ENCODE measurements at regions not wholly inside any gene's neighbourhood (a gene's known extent, or its start where the extent isn't known, plus 50 kb on each side); places are given as distances from the start of the nearest gene placed in this dataset.

DNA sequence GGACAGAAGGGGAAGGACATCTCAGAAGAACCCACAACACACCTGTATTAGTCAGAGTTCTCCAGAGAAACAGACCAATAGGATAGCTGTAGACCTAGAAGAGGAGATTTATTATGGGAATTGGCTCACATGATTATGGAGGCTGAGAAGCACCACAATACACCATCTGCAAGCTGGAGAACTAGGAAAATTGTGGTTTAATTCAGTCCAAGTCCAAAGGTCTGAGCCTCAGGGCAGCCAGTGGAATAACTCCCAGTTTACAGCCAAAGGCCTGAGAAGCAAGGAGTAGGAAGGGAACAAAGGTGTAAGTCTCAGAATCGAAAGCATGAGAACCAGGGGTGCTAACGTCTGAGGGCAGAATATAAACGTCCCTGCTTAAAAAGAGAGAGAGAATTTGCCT, 99.6 kb upstream of the AUTS2 start:
- H3K27me3 ChIP-seq (ENCODE audit: insufficient read depth, low read length, poor library complexity), result no peaks in the 10 kb centered on the region
- H3K4me2 ChIP-seq (ENCODE audit: insufficient read depth, low read length), result no peak overlapping the region
- H3K9me3 ChIP-seq (ENCODE audit: insufficient read depth, low read length, severe bottlenecking), result no peaks in the 10 kb centered on the region
- DNase-seq, result no peak
- no peaks in the 10 kb centered on the region for H3K79me2 ChIP-seq (ENCODE audit: insufficient read depth, low read length)
- H2AFZ ChIP-seq (ENCODE audit: low read depth, low read length), result no peak overlapping the region
- no peak overlapping the region for H3K4me3 ChIP-seq (ENCODE audit: low read depth in 1 of 2, low read length in 2 of 2)
- TF ChIP-seq, protein P1, sequence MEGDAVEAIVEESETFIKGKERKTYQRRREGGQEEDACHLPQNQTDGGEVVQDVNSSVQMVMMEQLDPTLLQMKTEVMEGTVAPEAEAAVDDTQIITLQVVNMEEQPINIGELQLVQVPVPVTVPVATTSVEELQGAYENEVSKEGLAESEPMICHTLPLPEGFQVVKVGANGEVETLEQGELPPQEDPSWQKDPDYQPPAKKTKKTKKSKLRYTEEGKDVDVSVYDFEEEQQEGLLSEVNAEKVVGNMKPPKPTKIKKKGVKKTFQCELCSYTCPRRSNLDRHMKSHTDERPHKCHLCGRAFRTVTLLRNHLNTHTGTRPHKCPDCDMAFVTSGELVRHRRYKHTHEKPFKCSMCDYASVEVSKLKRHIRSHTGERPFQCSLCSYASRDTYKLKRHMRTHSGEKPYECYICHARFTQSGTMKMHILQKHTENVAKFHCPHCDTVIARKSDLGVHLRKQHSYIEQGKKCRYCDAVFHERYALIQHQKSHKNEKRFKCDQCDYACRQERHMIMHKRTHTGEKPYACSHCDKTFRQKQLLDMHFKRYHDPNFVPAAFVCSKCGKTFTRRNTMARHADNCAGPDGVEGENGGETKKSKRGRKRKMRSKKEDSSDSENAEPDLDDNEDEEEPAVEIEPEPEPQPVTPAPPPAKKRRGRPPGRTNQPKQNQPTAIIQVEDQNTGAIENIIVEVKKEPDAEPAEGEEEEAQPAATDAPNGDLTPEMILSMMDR (IDR thresholded peaks at IDR 0.05; ENCODE audit: borderline replicate concordance, extremely low read depth, low read length, poor library complexity, severe bottlenecking), result no peak
- TF ChIP-seq EZH2 (IDR thresholded peaks at IDR 0.05; ENCODE audit: borderline replicate concordance, low read depth, low read length, severe bottlenecking), result no peak
- no peak overlapping the region for H3K27ac ChIP-seq (ENCODE audit: low read length)
- H3K4me1 ChIP-seq (ENCODE audit: insufficient read depth, low read length), result peaks cover 5% of the 10 kb centered on the region; the same call in 1 of the 2 replicates
- ATAC-seq (ENCODE audit: insufficient read depth, low read depth), result no peak
- no peak overlapping the region for H3K9ac ChIP-seq (ENCODE audit: low read depth, low read length)
- H4K20me1 ChIP-seq (ENCODE audit: insufficient read depth, low read length), result no peaks in the 10 kb centered on the region
- H3K36me3 ChIP-seq (ENCODE audit: insufficient read depth, low read length), result no peaks in the 10 kb centered on the region

DNA sequence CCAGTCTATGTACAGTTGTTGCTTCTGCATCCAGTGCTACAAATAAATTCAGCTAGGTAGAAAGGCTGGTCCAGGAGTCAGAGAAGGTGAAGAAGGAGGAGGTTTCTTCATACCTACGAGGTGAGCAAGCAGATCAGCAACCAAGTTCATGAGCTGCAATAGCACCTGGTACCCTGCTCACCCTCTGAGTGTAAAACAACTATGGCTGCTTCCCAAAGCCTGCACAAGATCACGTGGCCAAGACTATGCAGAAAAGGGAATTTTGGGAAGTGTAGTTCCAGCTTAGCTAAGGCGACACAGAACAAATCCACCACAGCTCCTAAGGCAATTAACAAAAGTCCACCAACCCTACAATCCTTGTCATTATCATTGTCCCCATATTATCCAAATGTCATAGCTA, 95.9 kb upstream of the AUTS2 start:
- no peak for TF ChIP-seq EZH2 (IDR thresholded peaks at IDR 0.05; ENCODE audit: borderline replicate concordance, low read depth, low read length, severe bottlenecking)
- TF ChIP-seq, protein P1 (IDR thresholded peaks at IDR 0.05; ENCODE audit: borderline replicate concordance, extremely low read depth, low read length, poor library complexity, severe bottlenecking), result no peak
- Histone ChIP-seq H3K4me1 (ENCODE audit: insufficient read depth, low read length) (no peaks in the 10 kb centered on the region), H2AFZ (ENCODE audit: low read depth, low read length) (no peak overlapping the region), H3K27me3 (ENCODE audit: insufficient read depth, low read length, poor library complexity) (no peaks in the 10 kb centered on the region), H3K27ac (ENCODE audit: low read length) (no peak overlapping the region), H3K79me2 (ENCODE audit: insufficient read depth, low read length) (no peaks in the 10 kb centered on the region), H4K20me1 (ENCODE audit: insufficient read depth, low read length) (no peaks in the 10 kb centered on the region), H3K36me3 (ENCODE audit: insufficient read depth, low read length) (no peaks in the 10 kb centered on the region), H3K9ac (ENCODE audit: low read depth, low read length) (no peak overlapping the region), H3K4me3 (ENCODE audit: low read depth in 1 of 2, low read length in 2 of 2) (no peak overlapping the region), H3K4me2 (ENCODE audit: insufficient read depth, low read length) (no peak overlapping the region), H3K9me3 (ENCODE audit: insufficient read depth, low read length, severe bottlenecking) (no peaks in the 10 kb centered on the region)
- ATAC-seq (ENCODE audit: insufficient read depth, low read depth) (no peak), DNase-seq (no peak)

- no peaks in the 10 kb centered on the region for H3K4me1 ChIP-seq (ENCODE audit: insufficient read depth, low read length)
- H3K27ac ChIP-seq (ENCODE audit: low read length), result no peak overlapping the region
- no peaks in the 10 kb centered on the region for H4K20me1 ChIP-seq (ENCODE audit: insufficient read depth, low read length)
- H3K36me3 ChIP-seq (ENCODE audit: insufficient read depth, low read length), result no peaks in the 10 kb centered on the region
- H3K4me2 ChIP-seq (ENCODE audit: insufficient read depth, low read length), result no peak overlapping the region
- H2AFZ ChIP-seq (ENCODE audit: low read depth, low read length), result no peak overlapping the region
- no peak for DNase-seq
- no peak overlapping the region for H3K4me3 ChIP-seq (ENCODE audit: low read depth in 1 of 2, low read length in 2 of 2)
- no peak overlapping the region for H3K9ac ChIP-seq (ENCODE audit: low read depth, low read length)
- no peaks in the 10 kb centered on the region for H3K27me3 ChIP-seq (ENCODE audit: insufficient read depth, low read length, poor library complexity)
- no peak for ATAC-seq (ENCODE audit: insufficient read depth, low read depth)
- no peaks in the 10 kb centered on the region for H3K9me3 ChIP-seq (ENCODE audit: insufficient read depth, low read length, severe bottlenecking)
- H3K79me2 ChIP-seq (ENCODE audit: insufficient read depth, low read length), result no peaks in the 10 kb centered on the region
- TF ChIP-seq, protein P1 (IDR thresholded peaks at IDR 0.05; ENCODE audit: borderline replicate concordance, extremely low read depth, low read length, poor library complexity, severe bottlenecking), result no peak
- no peak for TF ChIP-seq EZH2 (IDR thresholded peaks at IDR 0.05; ENCODE audit: borderline replicate concordance, low read depth, low read length, severe bottlenecking)
These were observed 93.4 kb upstream of the AUTS2 start for GRCh38 chr7:69504733-69505420.

Measured in DND-41 (cell line).